CD4-positive, alpha-beta memory T cell (primary cell): ENCODE measurements at regions not wholly inside any gene's neighbourhood (a gene's known extent, or its start where the extent isn't known, plus 50 kb on each side); places are given as distances from the start of the nearest gene placed in this dataset.

ENCODE experiments used
- CTCF ChIA-PET: fragments of 350-600 bp; sonication (Branson Sonifier 250); formaldehyde crosslinking; loops from one replicate; lab custom pipeline; 2021; ENCODE audit warnings: inconsistent platforms; ENCODE audit not compliant: partially characterized antibody; lab: Charles Lee
- POLR2A ChIA-PET: fragments of 350-600 bp; sonication (Branson Sonifier 250); formaldehyde crosslinking; loops from one replicate; lab custom pipeline; 2021; ENCODE audit not compliant: partially characterized antibody; lab: Charles Lee
- DNase-seq, 5 donors: peaks; one replicate each; pipeline versions ENCODE4 v3.0.0 to v3.0.0-alpha.2; 2020 to 2022; ENCODE audit warnings: mixed read lengths in 1 of 5
- H3K27ac ChIP-seq: one replicate; pipeline ENCODE4 v1.7.0; 2013; ENCODE audit warnings: low read depth, low read length
- H3K27me3 ChIP-seq: 2 replicates; pipeline ENCODE4 v1.7.0; 2013; ENCODE audit warnings: mild to moderate bottlenecking, low read length, moderate library complexity; ENCODE audit not compliant: insufficient read depth
- H3K36me3 ChIP-seq: 2 replicates; pipeline ENCODE4 v1.7.0; 2013; ENCODE audit warnings: mild to moderate bottlenecking, low read length, moderate library complexity; ENCODE audit not compliant: insufficient read depth
- H3K4me1 ChIP-seq: 2 replicates; pipeline ENCODE4 v1.7.0; 2013; ENCODE audit warnings: mild to moderate bottlenecking, low read length, moderate library complexity; ENCODE audit not compliant: insufficient read depth
- H3K4me3 ChIP-seq, 2 donors: one replicate each; pipeline ENCODE4 v1.7.0; 2013; ENCODE audit warnings: low read length in 2 of 2, mild to moderate bottlenecking in 1 of 2
- H3K9me3 ChIP-seq, 2 donors: one replicate each; pipeline ENCODE4 v1.7.0; 2013; ENCODE audit warnings: low read length in 2 of 2, control low read depth in 1 of 2; ENCODE audit not compliant: control insufficient read depth in 1 of 2
- H3K27ac Mint-ChIP-seq, 7 donors: one replicate each; pipeline ENCODE4 v1.8.0; 2020 to 2021; ENCODE audit warnings: mixed read lengths in 7 of 7, mild to moderate bottlenecking in 6 of 7, inconsistent platforms in 3 of 7, moderate library complexity in 3 of 7
- H3K27me3 Mint-ChIP-seq, 2 donors: one replicate each; pipeline ENCODE4 v1.8.0; 2020 to 2021; ENCODE audit warnings: mixed read lengths in 2 of 2
- H3K36me3 Mint-ChIP-seq, 2 donors: one replicate each; pipeline ENCODE4 v1.8.0; 2020 to 2021; ENCODE audit warnings: mixed read lengths in 2 of 2, inconsistent platforms in 1 of 2, mild to moderate bottlenecking in 1 of 2
- H3K4me1 Mint-ChIP-seq, 4 donors: one replicate each; pipeline ENCODE4 v1.8.0; 2020 to 2021; ENCODE audit warnings: mixed read lengths in 4 of 4, mild to moderate bottlenecking in 1 of 4
- H3K4me3 Mint-ChIP-seq, 8 donors: one replicate each; pipeline ENCODE4 v1.8.0; 2020 to 2021; ENCODE audit warnings: mixed read lengths in 8 of 8, mild to moderate bottlenecking in 7 of 8, moderate library complexity in 6 of 8, inconsistent platforms in 3 of 8
- H3K9me3 Mint-ChIP-seq, 8 donors: one replicate each; pipeline ENCODE4 v1.8.0; 2020 to 2021; ENCODE audit warnings: mixed read lengths in 8 of 8, mild to moderate bottlenecking in 5 of 8, inconsistent platforms in 3 of 8, moderate library complexity in 1 of 8
- intact Hi-C: fragments of 100-400 bp; cut with micrococcal nuclease; formaldehyde crosslinking; loops from one replicate; pipeline ENCODE4 v1.15.1; 2023

GRCh38 chr1:60983701-60984061 is 98.7 kb upstream of the NFIA start:
- ChIA-PET POLR2A (no interaction called here), CTCF (interaction anchor here (0.7 to 1.7 kb wide), 2 partner anchors 15 to 470 kb away, joined by 4 read pairs; no protein-coding TSS in a partner anchor)
- H3K27ac ChIP-seq, result no peak overlapping the region
- Mint-ChIP-seq H3K36me3 (no peaks in the 10 kb centered on the region), H3K27me3 (peaks cover 0 to 2% of the 10 kb centered on the region in 2 donors), H3K4me3 (no peak overlapping the region), H3K9me3 (no peaks in the 10 kb centered on the region), H3K4me1 (no peaks in the 10 kb centered on the region), H3K27ac (no peak overlapping the region)
- H3K36me3 ChIP-seq, result no peaks in the 10 kb centered on the region
- no peak for DNase-seq
- no peak overlapping the region for H3K4me3 ChIP-seq
- no peaks in the 10 kb centered on the region for H3K4me1 ChIP-seq
- intact Hi-C loops, result loop anchor here (10.0 kb wide), 1 partner anchor 601 kb away; no protein-coding TSS in a partner anchor
- H3K27me3 ChIP-seq, result no peaks in the 10 kb centered on the region
- H3K9me3 ChIP-seq, result no peaks in the 10 kb centered on the region

GRCh38 chr1:60982539-60982938 is 99.8 kb upstream of the NFIA start:
- POLR2A ChIA-PET, result no interaction called here
- Mint-ChIP-seq H3K27ac (no peak overlapping the region), H3K4me1 (no peaks in the 10 kb centered on the region), H3K36me3 (no peaks in the 10 kb centered on the region), H3K4me3 (no peak overlapping the region), H3K27me3 (peaks cover 0 to 2% of the 10 kb centered on the region in 2 donors), H3K9me3 (no peaks in the 10 kb centered on the region)
- DNase-seq, result no peak
- intact Hi-C loops, result loop anchor here (10.0 kb wide), 1 partner anchor 602 kb away; no protein-coding TSS in a partner anchor
- H3K27ac ChIP-seq, result no peak overlapping the region
- CTCF ChIA-PET, result interaction anchor here (1.7 kb wide), 1 partner anchor 471 kb away, joined by 4 read pairs; no protein-coding TSS in a partner anchor
- H3K9me3 ChIP-seq, result no peaks in the 10 kb centered on the region
- no peak overlapping the region for H3K4me3 ChIP-seq
- H3K4me1 ChIP-seq, result no peaks in the 10 kb centered on the region
- H3K36me3 ChIP-seq, result no peaks in the 10 kb centered on the region
- no peaks in the 10 kb centered on the region for H3K27me3 ChIP-seq

GRCh38 chr1:60981357-60981756 is 101.0 kb upstream of the NFIA start:
- intact Hi-C loops, result loop anchor here (10.0 kb wide), 1 partner anchor 603 kb away; no protein-coding TSS in a partner anchor
- H3K27ac Mint-ChIP-seq, result no peak overlapping the region
- no peaks in the 10 kb centered on the region for H3K36me3 Mint-ChIP-seq
- H3K9me3 Mint-ChIP-seq, result no peaks in the 10 kb centered on the region
- Histone ChIP-seq H3K9me3 (no peaks in the 10 kb centered on the region), H3K27me3 (no peaks in the 10 kb centered on the region), H3K4me1 (no peaks in the 10 kb centered on the region), H3K4me3 (no peak overlapping the region), H3K36me3 (no peaks in the 10 kb centered on the region), H3K27ac (no peak overlapping the region)
- H3K27me3 Mint-ChIP-seq, result peaks cover 0 to 2% of the 10 kb centered on the region in 2 donors
- no peaks in the 10 kb centered on the region for H3K4me1 Mint-ChIP-seq
- no peak overlapping the region for H3K4me3 Mint-ChIP-seq
- ChIA-PET CTCF (no interaction called here), POLR2A (no interaction called here)
- DNase-seq, result no peak

- Histone ChIP-seq H3K36me3 (no peaks in the 10 kb centered on the region), H3K4me3 (no peak overlapping the region), H3K9me3 (no peaks in the 10 kb centered on the region), H3K27me3 (no peaks in the 10 kb centered on the region), H3K4me1 (no peaks in the 10 kb centered on the region), H3K27ac (no peak overlapping the region)
- H3K27me3 Mint-ChIP-seq, result peaks cover 2 to 4% of the 10 kb centered on the region in 2 donors
- intact Hi-C loops, result loop anchor here (1.0 kb wide), 1 partner anchor 475 kb away; no protein-coding TSS in a partner anchor
- H3K27ac Mint-ChIP-seq, result no peak overlapping the region
- H3K36me3 Mint-ChIP-seq, result no peaks in the 10 kb centered on the region
- H3K9me3 Mint-ChIP-seq, result no peaks in the 10 kb centered on the region
- no peak overlapping the region for H3K4me3 Mint-ChIP-seq
- ChIA-PET POLR2A (no interaction called here), CTCF (interaction anchor here (0.7 to 2.7 kb wide), 12 partner anchors 9 to 610 kb away, joined by 3 to 18 read pairs (median 6); no protein-coding TSS in a partner anchor)
- peak in 4 of 5 donors; percentile 20 to 34 (median 22) for DNase-seq
- no peaks in the 10 kb centered on the region for H3K4me1 Mint-ChIP-seq
Measured at GRCh38 chr1:60978421-60979357, 103.7 kb upstream of the NFIA start.

GRCh38 chr1:60977661-60978060 is 104.7 kb upstream of the NFIA start:
- no peak for DNase-seq
- intact Hi-C loops, result no loop called here
- Mint-ChIP-seq H3K27ac (no peak overlapping the region), H3K36me3 (no peaks in the 10 kb centered on the region), H3K27me3 (peaks cover 0 to 4% of the 10 kb centered on the region in 2 donors), H3K4me3 (no peak overlapping the region), H3K4me1 (no peaks in the 10 kb centered on the region), H3K9me3 (no peaks in the 10 kb centered on the region)
- Histone ChIP-seq H3K27me3 (no peaks in the 10 kb centered on the region), H3K9me3 (no peaks in the 10 kb centered on the region), H3K4me1 (no peaks in the 10 kb centered on the region), H3K27ac (no peak overlapping the region), H3K4me3 (no peak overlapping the region), H3K36me3 (no peaks in the 10 kb centered on the region)
- ChIA-PET POLR2A (no interaction called here), CTCF (interaction anchor here (1.4 to 2.7 kb wide), 2 partner anchors 12 to 611 kb away, joined by 8 to 18 read pairs; no protein-coding TSS in a partner anchor)

- intact Hi-C loops, result no loop called here
- ChIA-PET CTCF (interaction anchor here (0.9 to 1.1 kb wide), 2 partner anchors 479 to 881 kb away, joined by 3 read pairs; no protein-coding TSS in a partner anchor), POLR2A (no interaction called here)
- Mint-ChIP-seq H3K36me3 (no peaks in the 10 kb centered on the region), H3K27me3 (peaks cover 3 to 14% of the 10 kb centered on the region in 2 donors), H3K27ac (no peak overlapping the region), H3K9me3 (no peaks in the 10 kb centered on the region), H3K4me3 (no peak overlapping the region), H3K4me1 (no peaks in the 10 kb centered on the region)
- Histone ChIP-seq H3K9me3 (no peaks in the 10 kb centered on the region), H3K27ac (no peak overlapping the region), H3K4me1 (no peaks in the 10 kb centered on the region), H3K27me3 (no peaks in the 10 kb centered on the region), H3K36me3 (no peaks in the 10 kb centered on the region), H3K4me3 (no peak overlapping the region)
- DNase-seq, result no peak
Measured at GRCh38 chr1:60974524-60975372, 107.6 kb upstream of the NFIA start.

- no peaks in the 10 kb centered on the region for H3K9me3 Mint-ChIP-seq
- intact Hi-C loops, result no loop called here
- H3K4me3 ChIP-seq, result no peak overlapping the region
- H3K9me3 ChIP-seq, result no peaks in the 10 kb centered on the region
- no peak overlapping the region for H3K27ac ChIP-seq
- no peak overlapping the region for H3K27ac Mint-ChIP-seq
- H3K36me3 ChIP-seq, result no peaks in the 10 kb centered on the region
- POLR2A ChIA-PET, result no interaction called here
- no peak overlapping the region for H3K4me3 Mint-ChIP-seq
- no peaks in the 10 kb centered on the region for H3K27me3 ChIP-seq
- no peaks in the 10 kb centered on the region for H3K4me1 ChIP-seq
- no peaks in the 10 kb centered on the region for H3K36me3 Mint-ChIP-seq
- peaks cover 7 to 19% of the 10 kb centered on the region in 2 donors for H3K27me3 Mint-ChIP-seq
- no peaks in the 10 kb centered on the region for H3K4me1 Mint-ChIP-seq
- DNase-seq, result no peak
- CTCF ChIA-PET, result no interaction called here
Measured at GRCh38 chr1:60973668-60974067, 108.7 kb upstream of the NFIA start.
